HG03432 (cell line): ENCODE measurements at regions not wholly inside any gene's neighbourhood (a gene's known extent, or its start where the extent isn't known, plus 50 kb on each side); places are given as distances from the start of the nearest gene placed in this dataset.
"Not testable (repeated sequence)": the region's sequence is repeated elsewhere in the genome, so short reads cannot be mapped to it uniquely, and the experiment has no call there.

ENCODE experiments used
- ATAC-seq: cut with Tn5 transposase; IDR thresholded peaks from one replicate; pipeline ENCODE4 v1.9.1; 2021; ENCODE audit warnings: mild to moderate bottlenecking, moderate library complexity; ENCODE audit not compliant: unreplicated experiment

DNA sequence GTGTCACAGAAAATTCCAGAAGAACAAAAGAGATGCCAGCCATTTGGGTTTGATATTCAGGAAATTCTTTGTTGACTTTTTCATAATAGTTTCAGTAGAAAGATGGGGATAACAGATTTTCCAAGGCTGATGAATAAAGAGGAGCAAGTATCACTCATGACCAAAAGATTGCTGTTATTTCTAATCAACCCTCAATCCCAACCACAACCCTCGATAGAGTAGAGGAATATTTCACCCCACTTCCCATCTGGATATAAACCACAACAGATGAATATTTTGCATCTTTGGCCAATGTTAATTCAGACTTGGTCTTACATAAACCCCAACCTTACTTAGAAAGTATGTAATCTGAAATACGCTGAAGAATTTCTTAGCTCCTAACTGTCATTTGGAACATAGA, 232.4 kb downstream of the SEC16B start:
- ATAC-seq, result no peak

DNA sequence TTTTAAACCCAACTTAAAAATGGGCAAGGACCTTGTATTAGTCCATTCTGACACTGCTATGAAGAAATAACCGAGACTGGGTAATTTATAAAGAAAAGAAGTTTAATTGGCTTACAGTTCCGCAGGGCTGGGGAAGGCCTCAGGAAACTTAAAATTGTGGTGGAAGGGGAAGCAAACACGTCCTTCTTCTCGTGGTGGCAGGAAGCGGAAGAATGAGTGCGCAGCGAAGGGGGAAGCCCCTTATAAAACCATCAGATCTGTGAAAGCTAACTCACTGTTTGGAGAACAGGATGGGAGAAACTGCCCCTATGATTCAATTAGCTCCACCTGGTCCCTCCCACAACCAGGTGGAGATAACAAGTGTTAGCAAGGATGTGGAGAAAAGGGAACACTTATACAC, 237.7 kb downstream of the SEC16B start:
- ATAC-seq, result no peak

DNA sequence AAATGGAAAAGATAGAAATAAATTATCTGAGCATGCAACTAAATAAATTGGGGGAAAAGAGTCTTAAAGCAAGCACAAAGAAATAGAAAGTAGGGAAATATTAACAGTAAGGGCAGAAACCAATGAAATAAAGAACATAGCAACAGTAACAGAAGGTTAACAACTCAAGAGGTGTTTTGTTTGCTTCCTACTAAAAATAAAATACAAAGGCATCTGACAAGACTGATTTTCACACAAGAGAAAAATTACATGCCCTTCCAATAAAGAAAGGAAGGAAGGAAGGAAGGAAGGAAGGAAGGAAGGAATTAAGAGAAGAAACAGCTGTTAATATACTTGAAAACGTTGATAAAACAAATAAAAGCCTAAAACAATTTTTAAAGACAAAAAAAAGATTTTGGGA, 240.2 kb downstream of the SEC16B start:
- no peak for ATAC-seq

DNA sequence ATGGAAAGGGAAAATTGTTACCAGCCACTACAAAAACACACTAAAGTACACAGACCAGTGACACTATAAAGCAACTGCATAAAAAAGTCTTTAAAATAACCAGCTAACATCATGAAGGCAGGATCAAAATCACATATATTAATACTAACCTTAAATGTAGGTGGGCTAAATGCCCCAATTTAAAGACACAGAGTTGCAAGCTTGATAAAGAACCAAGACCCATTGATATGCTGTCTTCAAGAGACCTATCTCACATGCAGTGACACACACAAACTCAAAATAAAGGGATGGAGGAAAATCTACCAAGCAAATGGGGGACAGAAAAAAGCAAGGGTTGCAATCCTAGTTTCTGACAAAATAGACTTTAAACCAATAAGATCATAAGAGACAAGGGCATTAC, 246.3 kb downstream of the SEC16B start:
- ATAC-seq, result no peak

DNA sequence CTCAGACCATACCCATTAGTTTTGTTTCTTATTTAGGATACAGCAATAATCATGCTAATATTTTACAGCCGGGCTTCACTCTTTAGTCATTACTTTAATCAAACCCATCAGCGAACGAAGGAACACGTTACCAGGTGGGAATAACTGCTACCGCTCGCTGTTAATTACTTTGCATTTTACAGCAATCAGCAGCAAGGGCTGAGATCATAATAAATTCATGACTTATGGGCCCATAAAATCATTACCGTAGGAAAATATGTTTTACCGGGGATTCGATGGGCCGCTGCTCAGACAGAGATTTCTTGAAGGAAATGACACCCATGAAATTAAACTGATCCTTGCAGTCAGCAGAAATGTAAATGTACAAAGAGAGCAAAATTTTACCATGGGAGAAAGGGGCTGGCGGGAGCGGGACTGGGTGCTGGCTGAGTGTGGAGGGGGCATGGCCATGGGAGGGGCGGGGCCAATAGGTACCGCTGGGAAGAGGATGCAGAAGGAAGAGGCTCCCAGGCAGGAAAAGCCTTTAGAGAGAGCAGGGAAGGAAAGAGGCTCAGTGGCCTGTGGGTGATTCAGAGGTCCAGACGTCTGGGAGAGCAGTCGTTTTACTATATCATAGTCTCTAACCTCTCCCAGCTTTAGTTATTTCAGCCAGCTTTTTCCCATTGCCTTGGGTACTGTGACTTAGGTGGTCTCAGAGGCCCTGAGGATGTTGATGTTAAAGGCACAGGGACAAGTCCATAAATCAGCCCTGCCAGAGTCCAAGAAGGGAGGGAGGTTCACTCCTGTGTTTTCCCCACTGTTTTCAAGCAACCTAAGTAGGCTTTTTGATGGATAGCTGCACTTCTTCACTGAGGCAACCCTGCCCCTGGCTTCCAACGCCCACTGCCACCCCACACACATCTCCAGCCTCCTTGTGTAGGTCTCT, 258.9 kb downstream of the SEC16B start:
- no peak for ATAC-seq

DNA sequence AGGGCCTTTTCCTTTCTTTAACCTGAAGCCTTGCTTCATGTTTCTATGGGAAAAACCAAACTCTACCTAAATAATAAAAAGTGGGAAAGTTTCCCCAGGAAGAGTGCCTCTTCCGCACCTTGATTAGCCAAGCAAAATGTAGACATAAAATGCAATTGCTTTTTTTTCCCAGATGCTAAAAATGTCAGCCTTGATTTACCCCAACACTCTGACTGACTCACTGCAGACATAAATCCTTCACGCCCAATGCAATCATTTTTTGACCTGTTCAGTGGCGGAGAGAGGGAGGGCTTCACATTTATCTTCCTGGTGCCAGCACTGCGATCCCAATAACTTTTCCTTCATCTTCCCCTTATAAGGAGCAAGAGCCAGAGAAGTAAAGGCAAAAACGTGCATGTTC, 261.5 kb downstream of the SEC16B start:
- ATAC-seq, result no peak

DNA sequence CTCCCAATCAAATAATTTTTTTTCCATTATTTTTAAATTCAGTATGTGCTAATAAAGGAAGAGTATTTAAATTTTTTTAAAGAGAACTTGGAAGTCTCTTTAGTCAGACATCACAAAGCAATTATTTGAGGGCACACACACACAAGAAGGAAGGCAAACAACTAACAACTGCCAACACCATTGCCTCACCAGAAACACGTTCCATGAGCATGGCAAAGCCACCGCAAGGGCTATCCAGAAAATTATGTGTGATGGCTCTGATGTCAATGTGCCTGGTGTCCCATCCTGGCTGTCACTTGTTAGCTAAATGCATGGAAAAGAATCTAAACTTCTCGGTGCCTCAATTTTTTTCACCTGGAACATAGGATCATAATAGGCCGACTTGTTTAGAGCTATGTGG, 262.9 kb downstream of the SEC16B start:
- no peak for ATAC-seq

DNA sequence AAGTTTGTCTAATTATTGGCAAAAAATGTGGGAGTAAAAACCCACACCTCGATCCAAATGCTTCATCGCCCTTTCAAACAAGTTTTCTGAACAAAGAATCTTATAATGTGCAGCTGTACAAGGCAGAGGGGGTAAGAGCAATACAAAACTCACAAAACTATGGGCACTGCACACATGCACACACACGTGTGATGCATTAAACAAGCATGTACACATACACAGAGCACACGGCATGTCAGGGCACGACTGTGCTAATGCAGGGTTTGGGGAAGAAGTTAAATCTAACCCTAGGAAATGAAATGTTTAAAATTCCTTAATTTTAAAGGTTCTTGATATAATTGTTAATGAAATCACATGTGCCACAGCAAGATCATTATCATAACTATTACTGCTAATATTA, 264.0 kb downstream of the SEC16B start:
- no peak for ATAC-seq

DNA sequence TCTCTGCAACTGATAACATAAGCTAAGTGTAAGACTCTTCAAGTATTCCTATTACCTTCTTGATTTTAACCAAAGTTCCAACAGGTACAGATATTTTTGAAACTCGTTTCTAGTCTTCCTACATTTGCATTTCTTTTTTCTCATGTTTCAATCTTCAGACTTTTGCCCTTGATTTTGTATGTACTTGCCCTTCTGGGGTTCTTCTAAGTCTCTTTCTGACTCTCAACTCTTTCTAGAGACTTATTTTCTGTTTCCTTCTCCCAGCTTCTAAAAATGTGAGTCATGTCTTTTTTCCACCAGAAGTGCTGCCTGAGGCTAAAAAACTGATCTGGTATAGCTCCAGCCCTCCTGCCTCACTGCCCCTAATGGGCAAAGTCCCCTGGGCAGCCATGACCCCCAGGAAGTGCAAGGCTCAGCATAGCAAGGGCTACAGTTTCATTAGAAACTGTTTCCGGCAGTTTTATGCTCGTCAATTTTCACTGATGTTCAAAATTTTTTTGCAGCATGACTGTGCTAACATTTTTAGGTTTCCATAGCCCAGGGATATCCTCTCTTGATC, 265.9 kb downstream of the SEC16B start:
- no peak for ATAC-seq

DNA sequence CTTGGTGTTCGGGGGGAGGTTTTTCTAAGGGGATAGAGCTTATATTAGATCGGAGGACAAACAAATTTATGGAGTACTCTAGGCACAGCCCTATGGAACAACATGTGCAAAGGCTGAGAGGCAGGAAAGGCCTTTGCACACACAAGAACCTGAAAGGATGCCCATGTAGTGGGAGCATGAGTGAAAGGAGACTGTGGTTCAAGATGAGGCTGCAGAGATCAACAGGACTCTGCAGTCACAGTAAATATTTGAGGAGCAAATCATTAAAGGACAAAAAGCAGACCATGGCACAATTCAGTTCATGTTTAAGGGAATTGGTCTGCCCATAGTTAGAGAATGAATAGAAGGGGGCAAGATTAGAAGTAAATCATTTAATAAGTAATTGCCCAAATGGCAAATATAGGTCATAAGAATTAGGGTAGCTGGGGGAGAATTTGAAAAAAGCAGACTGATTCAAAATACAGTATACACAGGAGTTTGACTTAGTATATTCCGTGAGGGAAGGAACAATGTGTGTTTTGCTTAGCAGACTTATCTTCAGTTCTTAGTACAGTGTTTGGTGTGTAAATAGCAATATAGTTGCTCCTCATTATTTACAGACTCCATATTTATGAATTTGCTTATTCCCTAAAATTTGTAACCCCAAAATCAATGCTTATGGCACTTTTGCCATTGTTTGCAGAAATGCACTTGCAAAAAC, 268.1 kb downstream of the SEC16B start:
- no peak for ATAC-seq

DNA sequence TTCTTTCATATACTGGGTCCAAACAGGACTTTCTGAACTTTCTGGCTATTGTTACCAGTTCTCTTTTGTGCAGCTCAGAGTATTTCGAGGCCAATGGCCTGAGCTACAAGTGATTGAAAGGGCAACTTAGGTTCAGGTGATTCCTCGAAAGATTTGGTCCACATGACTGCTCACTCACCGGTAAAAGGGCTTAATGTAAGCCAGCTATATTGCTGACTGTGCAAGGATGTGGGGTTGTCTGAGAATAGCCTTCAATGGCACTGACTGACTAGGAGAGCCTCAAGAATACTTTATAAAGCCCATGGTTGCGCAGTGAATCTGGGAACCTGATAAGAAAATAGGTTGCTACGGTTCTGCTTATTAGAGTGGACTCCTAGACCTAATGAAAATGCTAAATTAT, 269.0 kb downstream of the SEC16B start:
- no peak for ATAC-seq

DNA sequence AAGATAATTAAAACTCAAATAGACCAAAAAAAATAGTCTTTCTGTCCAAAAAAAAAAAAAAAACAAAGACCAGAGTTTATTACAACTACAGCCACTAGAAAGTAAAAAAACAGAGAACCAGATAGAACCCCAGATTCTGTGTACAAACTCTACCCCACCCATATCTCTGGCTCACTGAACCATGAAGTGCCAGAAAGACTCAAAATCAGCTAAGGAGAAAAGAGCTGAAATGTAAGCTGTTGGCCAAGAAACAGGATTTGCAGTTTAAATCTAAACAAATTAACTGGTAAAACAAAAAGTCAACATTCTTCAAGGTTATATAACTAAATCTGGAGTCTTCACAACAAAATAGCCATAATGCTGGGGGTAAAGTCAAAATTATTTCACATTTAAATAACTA, 278.9 kb downstream of the SEC16B start:
- ATAC-seq, result no peak

DNA sequence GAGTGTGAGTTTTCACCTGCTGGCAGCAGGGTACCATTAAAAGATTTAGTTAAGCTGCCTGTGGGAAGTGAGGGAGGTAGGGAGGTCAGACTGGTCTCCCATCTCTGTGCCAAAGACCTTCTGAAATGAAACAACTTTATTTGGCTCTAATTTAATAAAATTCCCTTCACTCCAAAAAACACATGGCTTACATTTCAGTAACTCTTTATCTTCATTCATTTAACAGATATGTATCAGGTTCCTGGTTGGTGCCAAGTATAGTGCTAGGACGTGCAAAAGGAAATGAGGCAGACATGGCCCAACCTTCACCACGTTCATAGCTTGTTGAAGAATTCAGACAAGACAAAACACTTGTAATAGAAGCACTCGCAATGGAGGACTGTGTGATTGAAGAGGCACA, 282.3 kb downstream of the SEC16B start:
- no peak for ATAC-seq

DNA sequence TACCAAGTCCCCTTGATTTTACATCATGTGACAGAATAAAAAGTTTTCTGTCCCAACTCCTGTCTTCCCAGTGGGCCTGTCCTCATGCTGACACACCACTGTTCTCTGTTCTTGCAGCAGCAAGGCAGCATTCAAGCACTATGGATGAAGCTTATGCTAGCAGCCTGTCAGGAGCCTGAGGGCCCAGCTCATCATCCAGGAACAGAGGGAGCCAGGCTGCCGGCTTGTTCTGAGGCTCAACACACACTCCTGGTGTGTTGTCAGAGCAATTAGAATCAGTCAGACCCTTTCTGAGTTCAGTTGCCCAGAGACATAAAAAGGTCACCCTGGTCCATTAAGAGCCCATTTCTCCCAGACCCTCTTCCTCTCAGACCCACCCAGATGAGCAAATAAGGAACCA, 282.9 kb downstream of the SEC16B start:
- no peak for ATAC-seq

DNA sequence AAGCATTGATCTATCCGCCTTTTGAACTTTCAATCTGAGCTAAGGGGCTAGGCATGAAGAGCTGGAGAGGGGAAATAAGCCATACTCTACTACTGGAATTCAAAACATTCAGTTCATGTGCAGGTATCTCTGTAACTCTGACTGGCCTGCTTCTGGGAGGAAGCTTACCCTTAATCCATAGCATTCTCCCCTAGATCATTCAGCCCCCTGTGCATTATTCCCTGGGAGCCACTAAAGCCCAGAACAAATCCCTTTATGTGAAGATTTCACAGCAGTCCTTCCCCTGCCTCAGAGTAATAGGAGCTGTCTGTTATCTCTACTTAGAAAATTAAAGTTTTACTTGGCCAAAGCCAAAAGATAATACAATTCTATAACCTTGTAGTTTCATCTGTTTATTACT, 300.7 kb downstream of the SEC16B start:
- no peak for ATAC-seq

DNA sequence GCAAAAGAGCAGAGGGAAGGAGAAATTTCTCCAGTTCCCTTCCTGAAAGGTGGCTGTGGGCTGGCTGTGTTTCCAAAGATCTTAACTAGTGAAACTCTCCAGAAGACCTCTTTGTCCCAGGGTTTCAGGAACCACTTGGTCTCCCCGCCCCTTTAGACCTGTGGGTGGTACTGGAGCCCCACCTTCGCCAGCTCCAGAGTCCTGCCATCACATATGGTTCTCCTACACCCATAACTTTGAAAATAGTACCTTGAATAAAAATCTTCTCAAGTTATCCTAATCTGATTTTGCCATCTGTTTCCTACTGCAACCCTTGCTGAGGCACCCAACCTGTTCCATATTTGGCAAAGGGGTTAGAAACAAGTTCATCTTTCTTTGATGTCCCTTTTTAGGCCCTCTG, 303.9 kb downstream of the SEC16B start:
- ATAC-seq, result no peak

DNA sequence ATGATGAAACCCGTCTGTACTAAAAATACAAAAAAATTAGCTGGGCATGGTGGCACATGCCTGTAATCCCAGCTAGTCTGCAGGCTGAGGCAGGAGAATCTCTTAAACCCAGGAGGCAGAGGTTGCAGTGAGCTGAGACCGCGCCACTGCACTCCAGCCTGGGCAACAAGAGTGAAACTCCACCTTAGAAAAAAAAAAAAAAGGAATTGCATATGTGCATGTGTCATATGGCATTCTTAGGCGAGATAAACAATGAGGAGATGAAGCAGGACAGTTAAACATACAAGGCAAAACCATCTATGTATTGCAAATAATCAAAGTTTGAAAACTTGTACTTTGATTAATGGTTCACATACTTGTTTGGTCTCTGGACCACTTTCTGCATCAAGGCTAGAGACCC, 305.1 kb downstream of the SEC16B start:
- not testable (repeated sequence) for ATAC-seq

DNA sequence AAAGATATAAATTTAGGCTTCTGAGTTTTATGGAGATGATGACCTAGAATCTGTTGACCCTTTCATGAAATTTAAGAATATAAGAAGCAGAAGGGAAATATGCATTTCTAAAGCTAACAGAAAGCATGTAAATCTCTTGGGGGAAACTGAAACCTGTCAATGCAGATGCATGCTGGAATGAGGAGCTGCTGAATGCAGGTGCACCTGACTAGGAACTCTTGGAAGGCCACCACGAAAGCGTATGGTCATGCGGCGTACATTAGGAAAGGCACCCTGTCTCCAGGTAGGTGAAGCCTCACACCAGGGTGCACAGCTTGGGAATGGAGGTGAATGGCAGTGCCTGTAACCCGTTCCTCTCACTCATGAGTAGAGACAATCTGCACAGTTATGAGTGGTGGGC, 309.7 kb downstream of the SEC16B start:
- ATAC-seq, result no peak

DNA sequence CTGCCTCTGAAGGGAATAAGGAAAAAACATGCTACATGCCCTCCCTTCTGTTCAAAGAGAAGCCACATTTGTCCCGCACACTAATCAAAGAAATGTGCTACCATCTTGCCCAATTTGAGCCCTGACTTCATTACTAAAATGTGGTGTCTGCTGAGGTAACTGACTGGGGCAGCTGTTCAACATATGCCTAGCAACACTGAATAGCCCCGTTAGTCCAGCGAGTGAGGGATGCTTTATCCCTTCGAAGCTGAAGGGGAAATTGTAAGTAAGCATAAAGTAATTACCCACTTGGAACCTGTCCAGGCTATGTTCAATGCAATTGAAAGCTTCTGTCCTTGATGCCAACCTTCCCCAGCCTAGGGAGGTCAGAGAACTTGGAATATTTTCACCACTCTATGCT, 310.6 kb downstream of the SEC16B start:
- no peak for ATAC-seq

DNA sequence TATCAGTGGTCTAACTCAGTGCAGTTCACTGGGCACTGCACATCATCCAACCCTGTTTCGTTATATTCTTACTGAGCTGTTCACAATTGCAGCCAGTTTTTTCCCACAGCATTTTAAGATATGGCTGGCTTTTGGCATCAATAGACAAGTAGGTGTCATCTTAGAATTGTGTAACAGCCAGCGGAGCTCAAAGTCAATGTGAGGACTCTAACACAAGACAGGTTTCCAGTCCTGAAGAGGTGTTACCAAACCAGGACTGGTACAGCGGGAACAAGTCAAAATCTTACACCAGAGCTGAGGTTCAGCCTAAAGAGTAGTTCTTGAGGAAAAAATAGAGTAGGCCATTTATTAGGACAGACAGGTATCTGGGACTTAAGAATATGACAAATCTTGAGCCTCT, 313.3 kb downstream of the SEC16B start:
- ATAC-seq, result no peak

DNA sequence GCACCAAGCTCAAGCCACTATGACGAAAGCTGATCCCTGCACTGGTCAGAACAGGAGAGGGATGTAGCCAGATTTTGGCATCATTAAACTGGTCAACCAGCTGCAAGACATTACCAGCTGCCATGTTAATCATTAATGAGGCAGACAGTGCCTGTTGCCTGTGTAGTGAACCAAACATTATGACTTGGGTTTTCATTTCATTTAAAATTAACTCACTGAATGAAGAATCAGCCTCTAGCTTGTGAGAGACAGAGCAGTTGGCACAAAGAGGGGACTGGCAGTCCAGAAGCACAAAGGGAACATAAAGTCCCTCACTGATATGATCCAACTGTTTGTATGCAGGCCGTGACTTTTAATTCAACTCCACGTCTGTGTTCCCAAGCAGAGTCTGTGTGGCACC, 318.9 kb downstream of the SEC16B start:
- peak; percentile 58 for ATAC-seq

DNA sequence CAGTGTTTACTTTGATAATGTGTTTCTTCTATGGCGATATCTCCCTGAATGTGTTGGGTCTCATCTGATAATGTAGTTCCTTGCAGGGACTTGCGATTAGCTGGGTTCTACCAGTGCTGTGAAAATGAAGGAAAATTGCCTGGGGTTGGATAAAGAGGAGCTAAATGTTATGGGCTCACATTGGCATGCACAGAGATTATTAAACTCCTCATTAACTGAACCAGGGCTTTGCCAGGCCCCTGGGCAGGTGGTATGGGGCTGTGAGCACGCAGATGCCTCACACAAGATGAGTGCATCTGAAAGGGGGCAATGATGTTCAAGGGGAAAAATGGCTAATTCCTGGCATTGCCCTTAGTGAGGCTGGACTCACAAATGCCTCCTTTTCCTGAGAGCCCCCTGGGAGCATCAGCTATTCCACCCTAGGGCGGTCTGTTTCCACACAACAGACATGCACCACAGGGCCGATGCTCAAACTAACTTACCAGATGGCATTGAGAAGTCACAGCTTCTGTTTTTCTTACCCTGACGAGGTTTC, 321.1 kb downstream of the SEC16B start:
- ATAC-seq, result no peak
